H1 (cell line): ENCODE measurements at regions not wholly inside any gene's neighbourhood (a gene's known extent, or its start where the extent isn't known, plus 50 kb on each side); places are given as distances from the start of the nearest gene placed in this dataset.

ENCODE experiments used
- CTCF ChIA-PET: fragments of 300-600 bp; sonication (Branson Sonifier 250); formaldehyde crosslinking; loops from one replicate; lab custom pipeline; 2021; ENCODE audit not compliant: partially characterized antibody; lab: Charles Lee
- POLR2A ChIA-PET: fragments of 300-600 bp; sonication (Branson Sonifier 250); formaldehyde crosslinking; loops from one replicate; lab custom pipeline; 2021; ENCODE audit warnings: inconsistent platforms; ENCODE audit not compliant: partially characterized antibody; lab: Charles Lee
- DNase-seq, 2 experiments: peaks; one replicate each; pipeline versions ENCODE4 v3.0.0 to v3.0.0-alpha.2; 2010 to 2022; ENCODE audit warnings: low spot score in 2 of 2, low read depth in 1 of 2, mixed read lengths in 1 of 2
- FAIRE-seq: peaks from 2 replicates; lab custom pipeline; 2011; peaks lifted over from hg19 to GRCh38; lab: Jason Lieb, UNC
- H2AFZ ChIP-seq: 2 replicates; pipeline ENCODE4 v1.8.1; 2012; ENCODE audit warnings: low read length, inconsistent platforms
- H2AK5ac ChIP-seq: 2 replicates; pipeline ENCODE4 v1.6.1; 2013; ENCODE audit warnings: low read depth, low read length
- H2BK120ac ChIP-seq: replicated peaks from 2 replicates; pipeline ENCODE3; 2013; ENCODE audit warnings: low read depth, low read length, inconsistent platforms
- H2BK12ac ChIP-seq: 2 replicates; pipeline ENCODE4 v1.6.1; 2013; ENCODE audit warnings: low read depth, low read length
- H2BK15ac ChIP-seq: 2 replicates; pipeline ENCODE4 v1.6.1; 2013; ENCODE audit warnings: low read length
- H2BK20ac ChIP-seq: 2 replicates; pipeline ENCODE4 v1.6.1; 2013; ENCODE audit warnings: low read length
- H2BK5ac ChIP-seq: 2 replicates; pipeline ENCODE4 v1.6.1; 2013; ENCODE audit warnings: low read depth, low read length
- H3K14ac ChIP-seq: 2 replicates; pipeline ENCODE4 v1.6.1; 2013; ENCODE audit warnings: inconsistent platforms; ENCODE audit not compliant: insufficient read length
- H3K18ac ChIP-seq: 2 replicates; pipeline ENCODE4 v1.6.1; 2013; ENCODE audit warnings: low read length; ENCODE audit errors: extremely low read depth
- H3K23ac ChIP-seq: 2 replicates; pipeline ENCODE4 v1.6.1; 2013; ENCODE audit warnings: inconsistent platforms; ENCODE audit not compliant: insufficient read length
- H3K23me2 ChIP-seq: 2 replicates; pipeline ENCODE4 v1.6.1; 2013; ENCODE audit warnings: low read depth, low read length
- H3K27ac ChIP-seq: 2 replicates; pipeline ENCODE4 v1.6.1; 2011; ENCODE audit warnings: low read depth, low read length, inconsistent platforms
- H3K27me3 ChIP-seq, 4 experiments: replicated peaks in 1 of 4; 1 replicate in 1 of 4; 2 replicates in 3 of 4; pipeline versions ENCODE4 v1.6.1 to v1.8.1; 2011 to 2013; ENCODE audit warnings: low read length in 3 of 4, mild to moderate bottlenecking in 3 of 4, inconsistent platforms in 2 of 4, mixed read lengths in 2 of 4, moderate library complexity in 1 of 4; ENCODE audit not compliant: control insufficient read depth in 3 of 4, insufficient read depth in 3 of 4; ENCODE audit errors: extremely low read depth in 1 of 4
- H3K36me3 ChIP-seq, 4 experiments: 2 replicates each; pipeline versions ENCODE4 v1.6.1 to v1.8.1; 2011 to 2013; ENCODE audit warnings: mild to moderate bottlenecking in 4 of 4, low read length in 3 of 4, moderate library complexity in 2 of 4, control low read depth in 1 of 4, inconsistent platforms in 1 of 4; ENCODE audit not compliant: insufficient read depth in 4 of 4, control insufficient read depth in 2 of 4
- H3K4ac ChIP-seq: replicated peaks from 2 replicates; pipeline ENCODE3; 2013; ENCODE audit warnings: low read length, low read depth, mixed read lengths, inconsistent platforms; ENCODE audit not compliant: insufficient read length
- H3K4me1 ChIP-seq, 4 experiments: replicated peaks in 1 of 4; 1 replicate in 1 of 4; 2 replicates in 3 of 4; pipeline versions ENCODE4 v1.6.1 to v1.8.1; 2011 to 2013; ENCODE audit warnings: low read length in 3 of 4, inconsistent platforms in 2 of 4, mixed read lengths in 1 of 4; ENCODE audit not compliant: insufficient read depth in 4 of 4, control insufficient read depth in 3 of 4
- H3K4me2 ChIP-seq, 2 experiments: 2 replicates each; pipeline versions ENCODE4 v1.6.1 to v1.8.1; 2011 to 2013; ENCODE audit warnings: low read depth in 2 of 2, low read length in 2 of 2, control low read depth in 1 of 2, inconsistent platforms in 1 of 2, mild to moderate bottlenecking in 1 of 2; ENCODE audit not compliant: insufficient read depth in 1 of 2
- H3K4me3 ChIP-seq, 4 experiments: fragments of 200-600, 300-600 bp in 1 of 4; sonication (generic), shearing (Covaris generic), sonication (Bioruptor Twin) in 1 of 4; 2 replicates each; pipeline versions ENCODE4 v1.5.1 to v1.8.1; 2011 to 2016; ENCODE audit warnings: low read length in 4 of 4, low read depth in 3 of 4, control low read depth in 2 of 4, inconsistent platforms in 2 of 4, mild to moderate bottlenecking in 2 of 4, mixed read lengths in 1 of 4, moderate library complexity in 1 of 4; ENCODE audit not compliant: insufficient read depth in 2 of 4; ENCODE audit errors: extremely low read depth in 1 of 4
- H3K56ac ChIP-seq: replicated peaks from 2 replicates; pipeline ENCODE3; 2013; ENCODE audit warnings: low read depth, mild to moderate bottlenecking, mixed read lengths, low read length, inconsistent platforms; ENCODE audit not compliant: insufficient read length
- H3K79me1 ChIP-seq: 2 replicates; pipeline ENCODE4 v1.6.1; 2013; ENCODE audit warnings: low read depth, low read length, control low read depth
- H3K79me2 ChIP-seq, 2 experiments: 2 replicates each; pipeline versions ENCODE4 v1.6.1 to v1.8.1; 2012 to 2013; ENCODE audit warnings: low read length in 2 of 2, mild to moderate bottlenecking in 2 of 2, inconsistent platforms in 1 of 2; ENCODE audit not compliant: insufficient read depth in 2 of 2, control insufficient read depth in 1 of 2
- H3K9ac ChIP-seq, 4 experiments: replicated peaks in 1 of 4; 1 replicate in 1 of 4; 2 replicates in 3 of 4; pipeline versions ENCODE4 v1.6.1 to v1.8.1; 2011 to 2013; ENCODE audit warnings: low read depth in 3 of 4, low read length in 3 of 4, control low read depth in 2 of 4, mild to moderate bottlenecking in 2 of 4, moderate library complexity in 2 of 4, inconsistent platforms in 1 of 4; ENCODE audit errors: extremely low read depth in 1 of 4
- H3K9me3 ChIP-seq, 2 experiments: 2 replicates each; pipeline versions ENCODE4 v1.6.1 to v1.8.1; 2012 to 2013; ENCODE audit warnings: mild to moderate bottlenecking in 2 of 2, moderate library complexity in 2 of 2, control low read depth in 1 of 2, inconsistent platforms in 1 of 2, low read depth in 1 of 2, low read length in 1 of 2, mixed read lengths in 1 of 2; ENCODE audit not compliant: insufficient read depth in 2 of 2
- H4K20me1 ChIP-seq, 2 experiments: replicated peaks in 1 of 2; 2 replicates each; pipeline versions ENCODE3 to v1.8.1; 2011 to 2013; ENCODE audit warnings: inconsistent platforms in 2 of 2, low read length in 2 of 2, mild to moderate bottlenecking in 1 of 2; ENCODE audit not compliant: insufficient read depth in 2 of 2, control insufficient read depth in 1 of 2
- H4K5ac ChIP-seq: 2 replicates; pipeline ENCODE4 v1.6.1; 2013; ENCODE audit warnings: low read length, low read depth, mixed read lengths, inconsistent platforms; ENCODE audit not compliant: insufficient read length
- H4K8ac ChIP-seq: 2 replicates; pipeline ENCODE4 v1.8.0; 2013; ENCODE audit warnings: mild to moderate bottlenecking, moderate library complexity, low read length, inconsistent platforms; ENCODE audit not compliant: insufficient read depth; ENCODE audit errors: extremely low read depth
- H4K91ac ChIP-seq: replicated peaks from 2 replicates; pipeline ENCODE3; 2013; ENCODE audit warnings: low read length, mixed read lengths, inconsistent platforms; ENCODE audit not compliant: insufficient read length
- CBX8 ChIP-seq: fragments of 300-800, 300-1000 bp; sonication (generic); IDR thresholded peaks from 2 replicates; pipeline ENCODE4 v1.7.1; 2016; ENCODE audit warnings: low read depth, low read length, borderline replicate concordance
- CEBPB ChIP-seq: IDR thresholded peaks from 2 replicates; pipeline ENCODE4 v1.6.1; 2012; ENCODE audit warnings: low read depth, low read length
- EGR1 ChIP-seq: IDR thresholded peaks from 2 replicates; pipeline ENCODE4 v1.6.1; 2011; ENCODE audit warnings: low read depth, low read length, borderline replicate concordance
- NANOG ChIP-seq: IDR thresholded peaks from 2 replicates; pipeline ENCODE4 v1.6.1; 2011; ENCODE audit warnings: low read length, low read depth, mild to moderate bottlenecking, inconsistent platforms; ENCODE audit not compliant: insufficient read depth, poor library complexity, severe bottlenecking
- POLR2AphosphoS5 ChIP-seq: IDR thresholded peaks from 2 replicates; pipeline ENCODE4 v1.6.1; 2011; ENCODE audit warnings: low read depth, low read length
- RFX5 ChIP-seq: IDR thresholded peaks from 2 replicates; pipeline ENCODE4 v1.6.1; 2011; ENCODE audit warnings: low read depth, low read length, improper control_type of control experiment, borderline replicate concordance
- TEAD4 ChIP-seq: IDR thresholded peaks from 2 replicates; pipeline ENCODE4 v1.6.1; 2012; ENCODE audit warnings: low read depth, low read length, inconsistent platforms, mixed read lengths
- YY1 ChIP-seq: IDR thresholded peaks from 2 replicates; pipeline ENCODE4 v1.6.1; 2011; ENCODE audit warnings: low read depth, mild to moderate bottlenecking, low read length
- WGBS, 2 experiments: shearing (Covaris generic) in 1 of 2; methylation state at CpG; one replicate each; pipeline versions ENCODE4 v1.1.6 to v1.1.7; 2013 to 2015; ENCODE audit warnings: low lambda C conversion rate in 2 of 2, mixed read lengths in 2 of 2, inconsistent platforms in 1 of 2, low coverage in 1 of 2, missing lambda C conversion rate in 1 of 2; ENCODE audit not compliant: insufficient replicate concordance in 2 of 2, insufficient coverage in 1 of 2, insufficient read length in 1 of 2; ENCODE audit errors: extremely low coverage in 1 of 2, missing lambda C conversion rate in 1 of 2; 5-methylcytosine and 5-hydroxymethylcytosine counted together

- FAIRE-seq, result no peak
- Histone ChIP-seq H3K4me1 (0 out of 7 replicates have a peak, but pooled peaks cover 0 to 3% (median 0%) of the 10 kb centered on the region in 4 experiments), H3K14ac (no peak overlapping the region), H3K79me2 (no peaks in the 10 kb centered on the region), H2BK20ac (no peak overlapping the region), H3K4me3 (no peak overlapping the region), H3K9ac (no peak overlapping the region), H4K20me1 (no peaks in the 10 kb centered on the region), H3K36me3 (no peaks in the 10 kb centered on the region), H4K91ac (no peak overlapping the region), H3K27me3 (no peaks in the 10 kb centered on the region), H2BK15ac (no peak overlapping the region), H3K79me1 (no peaks in the 10 kb centered on the region), H2AFZ (no peak overlapping the region; the same call in 1 of the 2 replicates), H4K8ac (no peak overlapping the region), H3K9me3 (no peaks in the 10 kb centered on the region), H2BK5ac (no peak overlapping the region)
- no peak for DNase-seq
- POLR2A ChIA-PET, result no interaction called here
- 83% methylated on average over 7 of the region's 7 CpGs; no CpG with 5 or more reads in 1 of the 2 experiments for WGBS, 2 experiments
- TF ChIP-seq YY1 (no peak), POLR2AphosphoS5 (no peak), NANOG (no peak), EGR1 (no peak), CBX8 (no peak), RFX5 (no peak), CEBPB (no peak), TEAD4 (no peak)
- TF ChIP-seq, all 59 proteins: peak for 0
- Histone ChIP-seq H2AK5ac (no peak overlapping the region), H3K4ac (no peak overlapping the region), H3K18ac (no peak overlapping the region), H3K23ac (no peak overlapping the region), H3K27ac (no peak overlapping the region), H4K5ac (no peak overlapping the region), H3K56ac (no peak overlapping the region), H2BK12ac (no peak overlapping the region), H2BK120ac (no peak overlapping the region), H3K4me2 (no peak overlapping the region), H3K23me2 (no peaks in the 10 kb centered on the region)
- CTCF ChIA-PET, result interaction anchor here (0.7 to 1.4 kb wide), 2 partner anchors 18 to 133 kb away, joined by 3 read pairs; no protein-coding TSS in a partner anchor
Observed at GRCh38 chr2:43033016-43033270, 193.5 kb downstream of the ZFP36L2 start.
